ENCODE measurements at regions not wholly inside any gene's neighbourhood (a gene's known extent, or its start where the extent isn't known, plus 50 kb on each side); places are given as distances from the start of the nearest gene placed in this dataset.

- TF ChIP-seq CTCF (IDR thresholded peaks at IDR 0.05): no peak
- no peak for TF ChIP-seq POLR2A (IDR thresholded peaks at IDR 0.05)
These were observed 55.0 kb upstream of the GSE1 start for GRCh38 chr16:85557971-85558657.

All from heart left ventricle (tissue), 13 donors.